ENCODE measurements at regions not wholly inside any gene's neighbourhood (a gene's known extent, or its start where the extent isn't known, plus 50 kb on each side); places are given as distances from the start of the nearest gene placed in this dataset.

GRCh38 chr5:18099261-18099660 lies 465.0 kb downstream of the TAF11L14 start:
- ATAC-seq, result no peak
- TF ChIP-seq ZC3H10 (CRISPR knock-in tag; IDR thresholded peaks at IDR 0.05) (no peak), OSR1 (CRISPR knock-in tag; IDR thresholded peaks at IDR 0.05) (no peak), ZNF565 (CRISPR knock-in tag; conservative IDR thresholded peaks at IDR 0.05; ENCODE audit: low read depth) (no peak), CREB5 (CRISPR knock-in tag; IDR thresholded peaks at IDR 0.05; ENCODE audit: low read depth) (no peak), PPARA (CRISPR knock-in tag; IDR thresholded peaks at IDR 0.05; ENCODE audit: borderline replicate concordance) (no peak), ZFP30 (CRISPR knock-in tag; IDR thresholded peaks at IDR 0.05) (no peak), TOX (CRISPR knock-in tag; IDR thresholded peaks at IDR 0.05; ENCODE audit: borderline replicate concordance) (no peak), PATZ1 (CRISPR knock-in tag; IDR thresholded peaks at IDR 0.05; ENCODE audit: borderline replicate concordance) (no peak), ZNF8 (CRISPR knock-in tag; IDR thresholded peaks at IDR 0.05) (no peak), ESRRG (CRISPR knock-in tag; IDR thresholded peaks at IDR 0.05) (no peak), CSRNP3 (CRISPR knock-in tag; IDR thresholded peaks at IDR 0.05) (no peak), ISL1 (CRISPR knock-in tag; IDR thresholded peaks at IDR 0.05) (no peak), TCF4 (CRISPR knock-in tag; IDR thresholded peaks at IDR 0.05; ENCODE audit: borderline replicate concordance) (no peak), GLIS3 (CRISPR knock-in tag; IDR thresholded peaks at IDR 0.05) (no peak), POU6F1 (CRISPR knock-in tag; IDR thresholded peaks at IDR 0.05; ENCODE audit: borderline replicate concordance, low read depth) (no peak)

GRCh38 chr5:18101532-18101931 lies 467.3 kb downstream of the TAF11L14 start:
- TF ChIP-seq BACH2 (CRISPR knock-in tag; IDR thresholded peaks at IDR 0.05; ENCODE audit: borderline replicate concordance) (no peak), SNAI2 (CRISPR knock-in tag; IDR thresholded peaks at IDR 0.05) (no peak), ZNF565 (CRISPR knock-in tag; conservative IDR thresholded peaks at IDR 0.05; ENCODE audit: low read depth) (no peak), CREB5 (CRISPR knock-in tag; IDR thresholded peaks at IDR 0.05; ENCODE audit: low read depth) (no peak), ZC3H10 (CRISPR knock-in tag; IDR thresholded peaks at IDR 0.05) (no peak), ESRRG (CRISPR knock-in tag; IDR thresholded peaks at IDR 0.05) (no peak), OSR1 (CRISPR knock-in tag; IDR thresholded peaks at IDR 0.05) (no peak), TSHZ2 (CRISPR knock-in tag; IDR thresholded peaks at IDR 0.05) (no peak), PATZ1 (CRISPR knock-in tag; IDR thresholded peaks at IDR 0.05; ENCODE audit: borderline replicate concordance) (no peak), CSDC2 (CRISPR knock-in tag; IDR thresholded peaks at IDR 0.05) (no peak), POU6F1 (CRISPR knock-in tag; IDR thresholded peaks at IDR 0.05; ENCODE audit: borderline replicate concordance, low read depth) (no peak), TOX (CRISPR knock-in tag; IDR thresholded peaks at IDR 0.05; ENCODE audit: borderline replicate concordance) (no peak), ZNF8 (CRISPR knock-in tag; IDR thresholded peaks at IDR 0.05) (no peak), RARB (CRISPR knock-in tag; IDR thresholded peaks at IDR 0.05) (no peak), PPARA (CRISPR knock-in tag; IDR thresholded peaks at IDR 0.05; ENCODE audit: borderline replicate concordance) (no peak), TCF4 (CRISPR knock-in tag; IDR thresholded peaks at IDR 0.05; ENCODE audit: borderline replicate concordance) (no peak), ZNF70 (CRISPR knock-in tag; IDR thresholded peaks at IDR 0.05) (no peak)
- ATAC-seq, result no peak
